Body of pancreas (tissue), 4 donors: ENCODE measurements at regions not wholly inside any gene's neighbourhood (a gene's known extent, or its start where the extent isn't known, plus 50 kb on each side); places are given as distances from the start of the nearest gene placed in this dataset.

Experiments used
- ATAC-seq: fragments of 150-250 bp; one replicate; pipeline ENCODE4 v1.9.1; 2016
- DNase-seq, 4 donors: peaks; one replicate each; pipeline ENCODE4 v3.0.0-alpha.2; 2019
- H3K27ac ChIP-seq, 4 donors: fragments of 200-600 bp; sonication (generic); 1 replicate in 3 of 4; 2 replicates in 1 of 4; pipeline versions ENCODE4 v1.5.1 to v1.6.1; 2016 to 2019; ENCODE audit warnings: mild to moderate bottlenecking in 1 of 4, mixed read lengths in 1 of 4, moderate library complexity in 1 of 4
- H3K27me3 ChIP-seq, 2 donors: fragments of 200-600 bp; sonication (generic); one replicate each; pipeline ENCODE4 v1.6.0; 2016; ENCODE audit warnings: mild to moderate bottlenecking in 1 of 2
- H3K36me3 ChIP-seq, 2 donors: fragments of 200-600 bp; sonication (generic); replicated peaks in 1 of 2; 2 replicates each; pipeline ENCODE4 v1.5.1; 2016; ENCODE audit warnings: low read depth in 2 of 2; ENCODE audit not compliant: insufficient read depth in 1 of 2
- H3K4me1 ChIP-seq: fragments of 200-600 bp; sonication (generic); one replicate; pipeline ENCODE4 v1.6.0; 2016
- H3K4me3 ChIP-seq, 2 donors: fragments of 200-600 bp; sonication (generic); 1 replicate in 1 of 2; 2 replicates in 1 of 2; pipeline ENCODE4 v1.5.1; 2016 to 2019
- H3K9me3 ChIP-seq, 3 donors: fragments of 200-600 bp; sonication (generic); 1 replicate in 2 of 3; 2 replicates in 1 of 3; pipeline ENCODE4 v1.5.1; 2016
- CTCF ChIP-seq, 7 experiments: fragments of 450-650 bp in 4 of 7; fragments of 200-600 bp in 3 of 7; sonication (generic) in 3 of 7; IDR thresholded peaks; one replicate each; pipeline ENCODE4 v1.5.1; 2016 to 2019; ENCODE audit warnings: antibody characterized with exemption in 7 of 7
- POLR2A ChIP-seq, 3 donors: fragments of 450-650 bp; IDR thresholded peaks; one replicate each; pipeline ENCODE4 v1.6.1; 2016; ENCODE audit warnings: antibody characterized with exemption in 3 of 3, mild to moderate bottlenecking in 2 of 3
- WGBS, 2 donors: methylation state at CpG; one replicate each; pipeline ENCODE4 v1.1.5; 2017; 5-methylcytosine and 5-hydroxymethylcytosine counted together
- intact Hi-C: fragments of 100-400 bp; cut with DNase I; formaldehyde crosslinking; loops from one replicate; pipeline ENCODE4 v1.15.1; 2023

- WGBS, 2 donors = 93% methylated on average over 1 of the region's 1 CpG
- no peaks in the 10 kb centered on the region for H3K4me1 ChIP-seq
These were observed 352.6 kb upstream of the TGFBR2 start for GRCh38 chr3:30253832-30254231.

GRCh38 chr3:30256474-30256873, 349.9 kb upstream of the TGFBR2 start:
- intact Hi-C loops = no loop called here
- DNase-seq = no peak
- WGBS, 2 donors = 93 to 100% methylated on average over 1 of the region's 1 CpG
- H3K27me3 ChIP-seq = no peaks in the 10 kb centered on the region
- no peaks in the 10 kb centered on the region for H3K36me3 ChIP-seq
- no peak overlapping the region for H3K27ac ChIP-seq
- no peaks in the 10 kb centered on the region for H3K4me1 ChIP-seq
- no peak overlapping the region for H3K4me3 ChIP-seq
- ATAC-seq = no peak
- TF ChIP-seq POLR2A (IDR thresholded peaks at IDR 0.05) = no peak
- TF ChIP-seq CTCF (IDR thresholded peaks at IDR 0.05) = no peak
- no peaks in the 10 kb centered on the region for H3K9me3 ChIP-seq

More at GRCh38 chr3:30253832-30254231, 352.6 kb upstream of the TGFBR2 start:
- Histone ChIP-seq H3K36me3 (no peaks in the 10 kb centered on the region), H3K9me3 (no peaks in the 10 kb centered on the region), H3K27ac (no peak overlapping the region), H3K4me3 (no peak overlapping the region), H3K27me3 (no peaks in the 10 kb centered on the region)
- no peak for TF ChIP-seq POLR2A (IDR thresholded peaks at IDR 0.05)
- no peak for TF ChIP-seq CTCF (IDR thresholded peaks at IDR 0.05)
- no peak for ATAC-seq
- no peak for DNase-seq
- intact Hi-C loops = no loop called here

- intact Hi-C loops = no loop called here
- WGBS, 2 donors = 58 to 70% methylated on average over 4 of the region's 4 CpGs
- ATAC-seq = no peak
- H3K4me1 ChIP-seq = no peaks in the 10 kb centered on the region
- TF ChIP-seq CTCF (IDR thresholded peaks at IDR 0.05) (no peak), POLR2A (IDR thresholded peaks at IDR 0.05) (no peak)
- peak in 1 of 4 donors; percentile 16 for DNase-seq
- H3K27me3 ChIP-seq = no peaks in the 10 kb centered on the region
- no peak overlapping the region for H3K4me3 ChIP-seq
- no peak overlapping the region for H3K27ac ChIP-seq
- H3K36me3 ChIP-seq = no peaks in the 10 kb centered on the region
- no peaks in the 10 kb centered on the region for H3K9me3 ChIP-seq
These were observed 347.7 kb upstream of the TGFBR2 start for GRCh38 chr3:30258426-30259392.

- no peaks in the 10 kb centered on the region for H3K27me3 ChIP-seq
- no peaks in the 10 kb centered on the region for H3K9me3 ChIP-seq
- no peak for DNase-seq
- no peaks in the 10 kb centered on the region for H3K36me3 ChIP-seq
- intact Hi-C loops = no loop called here
- no peak for ATAC-seq
- WGBS, 2 donors = 96% methylated on average over 2 of the region's 2 CpGs
- H3K4me3 ChIP-seq = no peak overlapping the region
- H3K4me1 ChIP-seq = no peaks in the 10 kb centered on the region
- no peak for TF ChIP-seq POLR2A (IDR thresholded peaks at IDR 0.05)
- no peak for TF ChIP-seq CTCF (IDR thresholded peaks at IDR 0.05)
- no peak overlapping the region for H3K27ac ChIP-seq
These were observed 346.7 kb upstream of the TGFBR2 start for GRCh38 chr3:30259730-30260129.

GRCh38 chr3:30260762-30261161, 345.6 kb upstream of the TGFBR2 start:
- H3K9me3 ChIP-seq = no peaks in the 10 kb centered on the region
- H3K27me3 ChIP-seq = no peaks in the 10 kb centered on the region
- H3K27ac ChIP-seq = no peak overlapping the region
- DNase-seq (no peak), ATAC-seq (no peak)
- no peaks in the 10 kb centered on the region for H3K4me1 ChIP-seq
- TF ChIP-seq CTCF (IDR thresholded peaks at IDR 0.05) (no peak), POLR2A (IDR thresholded peaks at IDR 0.05) (no peak)
- 60 to 73% methylated on average over 3 of the region's 3 CpGs for WGBS, 2 donors
- H3K4me3 ChIP-seq = no peak overlapping the region
- no peaks in the 10 kb centered on the region for H3K36me3 ChIP-seq
- intact Hi-C loops = no loop called here
